ENCODE measurements at regions not wholly inside any gene's neighbourhood (a gene's known extent, or its start where the extent isn't known, plus 50 kb on each side); places are given as distances from the start of the nearest gene placed in this dataset.

DNA sequence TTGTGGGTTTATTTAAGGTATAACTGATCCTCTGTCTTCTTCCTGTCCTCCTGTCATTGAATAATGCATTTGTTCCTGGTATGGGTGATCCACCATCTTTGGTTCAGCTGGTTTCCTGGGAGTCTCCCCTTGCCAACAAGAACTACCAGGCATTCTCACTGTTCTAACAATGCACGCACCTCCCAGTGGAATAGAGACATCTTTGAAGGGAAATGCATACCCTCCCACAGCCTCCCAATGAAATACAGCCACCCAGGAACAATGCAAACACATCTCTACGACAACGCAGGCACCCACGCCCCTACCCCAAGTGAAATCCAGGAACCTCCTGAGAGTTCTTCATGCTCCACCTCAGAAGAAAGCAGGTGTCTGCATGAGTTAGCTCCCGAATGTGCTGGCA lies 318.0 kb downstream of the SOX11 start:
- Histone ChIP-seq H3K4me1 (no peaks in the 10 kb centered on the region), H3K36me3 (no peaks in the 10 kb centered on the region), H3K27me3 (no peaks in the 10 kb centered on the region), H3K4me3 (no peak overlapping the region), H3K9me3 (no peaks in the 10 kb centered on the region), H3K27ac (no peak overlapping the region)
- DNase-seq = no peak
- no peak for ATAC-seq
- TF ChIP-seq, protein P1, sequence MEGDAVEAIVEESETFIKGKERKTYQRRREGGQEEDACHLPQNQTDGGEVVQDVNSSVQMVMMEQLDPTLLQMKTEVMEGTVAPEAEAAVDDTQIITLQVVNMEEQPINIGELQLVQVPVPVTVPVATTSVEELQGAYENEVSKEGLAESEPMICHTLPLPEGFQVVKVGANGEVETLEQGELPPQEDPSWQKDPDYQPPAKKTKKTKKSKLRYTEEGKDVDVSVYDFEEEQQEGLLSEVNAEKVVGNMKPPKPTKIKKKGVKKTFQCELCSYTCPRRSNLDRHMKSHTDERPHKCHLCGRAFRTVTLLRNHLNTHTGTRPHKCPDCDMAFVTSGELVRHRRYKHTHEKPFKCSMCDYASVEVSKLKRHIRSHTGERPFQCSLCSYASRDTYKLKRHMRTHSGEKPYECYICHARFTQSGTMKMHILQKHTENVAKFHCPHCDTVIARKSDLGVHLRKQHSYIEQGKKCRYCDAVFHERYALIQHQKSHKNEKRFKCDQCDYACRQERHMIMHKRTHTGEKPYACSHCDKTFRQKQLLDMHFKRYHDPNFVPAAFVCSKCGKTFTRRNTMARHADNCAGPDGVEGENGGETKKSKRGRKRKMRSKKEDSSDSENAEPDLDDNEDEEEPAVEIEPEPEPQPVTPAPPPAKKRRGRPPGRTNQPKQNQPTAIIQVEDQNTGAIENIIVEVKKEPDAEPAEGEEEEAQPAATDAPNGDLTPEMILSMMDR (IDR thresholded peaks at IDR 0.05 in 4 of 5, conservative IDR thresholded peaks at IDR 0.05 in 1 of 5) = no peak
- TF ChIP-seq POLR2A (IDR thresholded peaks at IDR 0.05) = no peak
- intact Hi-C loops (cut with DNase I; ENCODE audit: low total_unique reads) = no loop called here
- in situ Hi-C loops (cut with MboI; ENCODE audit: low sequenced_read_pairs in 4 of 4) = no loop called here

DNA sequence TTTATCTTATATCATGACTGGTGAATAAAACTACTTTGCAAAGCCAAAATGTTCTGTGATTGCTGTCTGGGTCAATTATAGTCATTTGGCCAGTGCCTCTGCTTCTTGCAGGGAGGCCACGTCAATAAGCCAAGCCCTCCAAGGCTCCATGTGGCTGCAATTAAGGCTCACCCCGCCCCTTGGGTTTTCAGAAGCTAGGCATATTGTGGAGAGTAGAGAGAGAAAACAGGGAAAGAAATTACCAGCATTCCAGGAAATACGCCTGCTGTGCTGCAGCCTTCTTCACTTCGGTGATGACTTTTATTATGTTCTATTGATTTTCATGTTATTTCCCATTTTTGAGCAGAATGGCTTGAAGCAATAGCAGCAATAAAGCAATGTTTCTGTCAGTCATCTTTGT lies 319.7 kb downstream of the SOX11 start:
- H3K27me3 ChIP-seq = no peaks in the 10 kb centered on the region
- no peaks in the 10 kb centered on the region for H3K4me1 ChIP-seq
- intact Hi-C loops (cut with DNase I; ENCODE audit: low total_unique reads) = no loop called here
- no peak overlapping the region for H3K4me3 ChIP-seq
- H3K9me3 ChIP-seq = no peaks in the 10 kb centered on the region
- H3K36me3 ChIP-seq = no peaks in the 10 kb centered on the region
- H3K27ac ChIP-seq = no peak overlapping the region
- ATAC-seq (no peak), DNase-seq (no peak)
- TF ChIP-seq, protein P1 (IDR thresholded peaks at IDR 0.05 in 4 of 5, conservative IDR thresholded peaks at IDR 0.05 in 1 of 5) = no peak
- TF ChIP-seq POLR2A (IDR thresholded peaks at IDR 0.05) = no peak
- in situ Hi-C loops (cut with MboI; ENCODE audit: low sequenced_read_pairs in 4 of 4) = no loop called here

DNA sequence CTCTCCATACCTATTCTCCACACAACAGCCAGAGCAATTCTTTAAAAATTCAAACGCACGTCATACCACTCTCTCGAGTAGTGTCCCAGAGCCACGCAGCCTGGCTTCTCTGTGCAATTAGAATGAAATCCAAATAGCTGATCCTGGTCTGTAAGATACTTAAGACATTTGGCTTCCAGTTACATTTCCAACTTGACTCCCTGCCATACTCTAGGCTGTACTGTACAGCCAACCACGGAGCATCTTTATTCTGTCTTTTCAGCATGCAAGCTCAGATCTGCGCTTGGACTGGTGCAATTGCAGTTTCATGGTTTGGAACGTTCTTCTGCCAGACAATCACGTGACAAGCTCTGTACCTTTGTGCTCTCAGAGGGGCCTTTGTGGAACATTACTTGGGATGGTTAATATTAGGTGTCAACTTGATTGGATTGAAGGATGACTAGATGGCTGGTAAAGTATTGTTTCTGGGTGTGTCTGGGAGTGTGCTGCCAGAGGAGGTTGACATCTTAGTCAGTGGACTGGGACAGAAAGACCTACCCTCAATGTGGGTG lies 325.6 kb downstream of the SOX11 start:
- Histone ChIP-seq H3K4me1 (no peaks in the 10 kb centered on the region), H3K27ac (no peak overlapping the region), H3K4me3 (no peak overlapping the region), H3K36me3 (no peaks in the 10 kb centered on the region), H3K9me3 (no peaks in the 10 kb centered on the region), H3K27me3 (no peaks in the 10 kb centered on the region)
- ATAC-seq = no peak
- in situ Hi-C loops (cut with MboI; ENCODE audit: low sequenced_read_pairs in 4 of 4) = no loop called here
- no peak for DNase-seq
- intact Hi-C loops (cut with DNase I; ENCODE audit: low total_unique reads) = no loop called here
- no peak for TF ChIP-seq POLR2A (IDR thresholded peaks at IDR 0.05)
- TF ChIP-seq, protein P1 (IDR thresholded peaks at IDR 0.05 in 4 of 5, conservative IDR thresholded peaks at IDR 0.05 in 1 of 5) = no peak

DNA sequence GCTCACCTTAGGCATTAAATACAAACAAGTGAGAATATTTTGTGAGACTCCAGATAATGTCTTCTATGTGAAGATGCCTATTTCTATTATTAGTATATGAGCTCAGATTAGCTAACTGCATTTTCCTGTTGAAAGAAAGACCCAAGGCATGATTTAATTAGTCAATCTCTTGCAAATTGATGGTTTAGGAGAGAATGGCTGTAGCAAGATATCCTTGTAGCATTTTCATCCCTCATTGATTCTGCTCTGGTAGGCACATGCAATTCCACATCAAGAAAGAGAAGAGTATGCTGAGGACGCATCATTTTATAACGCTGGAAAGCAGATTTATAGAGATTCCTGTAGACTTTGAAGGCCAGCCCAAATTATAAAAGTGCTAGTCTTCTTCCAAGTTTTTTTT lies 332.0 kb downstream of the SOX11 start:
- no peak overlapping the region for H3K4me3 ChIP-seq
- TF ChIP-seq, protein P1 (IDR thresholded peaks at IDR 0.05 in 4 of 5, conservative IDR thresholded peaks at IDR 0.05 in 1 of 5) = no peak
- no peak for TF ChIP-seq POLR2A (IDR thresholded peaks at IDR 0.05)
- no peaks in the 10 kb centered on the region for H3K9me3 ChIP-seq
- no peaks in the 10 kb centered on the region for H3K27me3 ChIP-seq
- no peak overlapping the region for H3K27ac ChIP-seq
- no peaks in the 10 kb centered on the region for H3K4me1 ChIP-seq
- intact Hi-C loops (cut with DNase I; ENCODE audit: low total_unique reads) (no loop called here), in situ Hi-C loops (cut with MboI; ENCODE audit: low sequenced_read_pairs in 4 of 4) (no loop called here)
- ATAC-seq (no peak), DNase-seq (no peak)
- no peaks in the 10 kb centered on the region for H3K36me3 ChIP-seq

DNA sequence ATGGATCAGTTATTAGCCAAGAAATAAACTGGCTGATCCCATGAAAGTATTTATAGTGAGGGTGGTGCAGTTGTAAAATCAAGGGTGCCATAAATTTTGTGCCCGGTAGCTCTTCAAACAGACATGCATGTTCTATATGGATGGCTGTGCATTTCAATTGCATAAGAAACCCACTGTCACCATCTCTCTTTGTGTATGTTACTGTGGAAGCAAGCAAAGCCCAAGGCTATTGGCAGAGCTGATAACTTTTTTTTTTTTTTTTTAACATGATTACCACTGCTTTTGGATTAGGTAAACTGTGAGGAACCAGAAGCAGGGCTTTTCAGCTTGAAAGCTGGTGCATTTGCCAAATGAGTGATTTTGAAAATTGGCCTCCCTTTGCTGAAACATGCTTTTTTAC lies 332.6 kb downstream of the SOX11 start:
- ATAC-seq (no peak), DNase-seq (no peak)
- intact Hi-C loops (cut with DNase I; ENCODE audit: low total_unique reads) = no loop called here
- Histone ChIP-seq H3K36me3 (no peaks in the 10 kb centered on the region), H3K27ac (no peak overlapping the region), H3K9me3 (no peaks in the 10 kb centered on the region), H3K4me1 (no peaks in the 10 kb centered on the region), H3K4me3 (no peak overlapping the region), H3K27me3 (no peaks in the 10 kb centered on the region)
- in situ Hi-C loops (cut with MboI; ENCODE audit: low sequenced_read_pairs in 4 of 4) = no loop called here
- TF ChIP-seq, protein P1 (IDR thresholded peaks at IDR 0.05 in 4 of 5, conservative IDR thresholded peaks at IDR 0.05 in 1 of 5) = no peak
- TF ChIP-seq POLR2A (IDR thresholded peaks at IDR 0.05) = no peak

Data from gastrocnemius medialis (tissue), 4 donors.